ENCODE measurements at regions not wholly inside any gene's neighbourhood (a gene's known extent, or its start where the extent isn't known, plus 50 kb on each side); places are given as distances from the start of the nearest gene placed in this dataset.
A peak's percentile ranks its signal among the peaks of the same experiment; 100 is the strongest.

- Mint-ChIP-seq H3K36me3 (no peaks in the 10 kb centered on the region), H3K4me1 (no peaks in the 10 kb centered on the region), H3K9me3 (peaks cover 0 to 7% (median 2%) of the 10 kb centered on the region in 8 donors), H3K27me3 (no peaks in the 10 kb centered on the region), H3K4me3 (no peak overlapping the region), H3K27ac (no peak overlapping the region)
- H3K4me3 ChIP-seq (ENCODE audit: low read length in 2 of 2): no peak overlapping the region
- no peak overlapping the region for H3K27ac ChIP-seq (ENCODE audit: low read depth, low read length)
- H3K27me3 ChIP-seq (ENCODE audit: insufficient read depth, low read length): no peaks in the 10 kb centered on the region
- H3K4me1 ChIP-seq (ENCODE audit: insufficient read depth, low read length): no peaks in the 10 kb centered on the region
- ChIA-PET POLR2A (ENCODE audit: partially characterized antibody) (no interaction called here), CTCF (ENCODE audit: partially characterized antibody) (no interaction called here)
- DNase-seq: no peak
- intact Hi-C loops (cut with micrococcal nuclease): no loop called here
- no peaks in the 10 kb centered on the region for H3K36me3 ChIP-seq (ENCODE audit: insufficient read depth, low read length)
- no peaks in the 10 kb centered on the region for H3K9me3 ChIP-seq (ENCODE audit: control insufficient read depth in 1 of 2, low read length in 2 of 2)
Measured at GRCh38 chr2:60116161-60116875, 437.1 kb downstream of the BCL11A start.

- peaks cover 0 to 2% (median under 1%) of the 10 kb centered on the region in 4 donors for H3K4me1 Mint-ChIP-seq
- peaks cover 0 to 6% (median under 1%) of the 10 kb centered on the region in 8 donors for H3K9me3 Mint-ChIP-seq
- Histone ChIP-seq H3K4me1 (ENCODE audit: insufficient read depth, low read length) (no peaks in the 10 kb centered on the region), H3K36me3 (ENCODE audit: insufficient read depth, low read length) (no peaks in the 10 kb centered on the region), H3K27me3 (ENCODE audit: insufficient read depth, low read length) (no peaks in the 10 kb centered on the region), H3K27ac (ENCODE audit: low read depth, low read length) (no peak overlapping the region), H3K9me3 (ENCODE audit: control insufficient read depth in 1 of 2, low read length in 2 of 2) (no peaks in the 10 kb centered on the region), H3K4me3 (ENCODE audit: low read length in 2 of 2) (no peak overlapping the region)
- POLR2A ChIA-PET (ENCODE audit: partially characterized antibody): no interaction called here
- intact Hi-C loops (cut with micrococcal nuclease): no loop called here
- H3K27me3 Mint-ChIP-seq: peaks cover 0 to 1% of the 10 kb centered on the region in 2 donors
- H3K36me3 Mint-ChIP-seq: no peaks in the 10 kb centered on the region
- no peak for DNase-seq
- no peak overlapping the region for H3K27ac Mint-ChIP-seq
- CTCF ChIA-PET (ENCODE audit: partially characterized antibody): no interaction called here
- H3K4me3 Mint-ChIP-seq: no peak overlapping the region
Measured at GRCh38 chr2:60109744-60110143, 443.7 kb downstream of the BCL11A start.

GRCh38 chr2:60106836-60107529 lies 446.5 kb downstream of the BCL11A start:
- no peak for DNase-seq
- Histone ChIP-seq H3K4me3 (ENCODE audit: low read length in 2 of 2) (no peak overlapping the region), H3K4me1 (ENCODE audit: insufficient read depth, low read length) (no peaks in the 10 kb centered on the region), H3K9me3 (ENCODE audit: control insufficient read depth in 1 of 2, low read length in 2 of 2) (no peaks in the 10 kb centered on the region), H3K27ac (ENCODE audit: low read depth, low read length) (no peak overlapping the region), H3K36me3 (ENCODE audit: insufficient read depth, low read length) (no peaks in the 10 kb centered on the region), H3K27me3 (ENCODE audit: insufficient read depth, low read length) (no peaks in the 10 kb centered on the region)
- intact Hi-C loops (cut with micrococcal nuclease): no loop called here
- CTCF ChIA-PET (ENCODE audit: partially characterized antibody): no interaction called here
- POLR2A ChIA-PET (ENCODE audit: partially characterized antibody): no interaction called here
- H3K27ac Mint-ChIP-seq: no peak overlapping the region
- H3K36me3 Mint-ChIP-seq: no peaks in the 10 kb centered on the region
- H3K27me3 Mint-ChIP-seq: peaks cover 0 to 3% of the 10 kb centered on the region in 2 donors
- no peak overlapping the region for H3K4me3 Mint-ChIP-seq
- peaks cover 0 to 4% (median 1%) of the 10 kb centered on the region in 4 donors for H3K4me1 Mint-ChIP-seq
- H3K9me3 Mint-ChIP-seq: peaks cover 0 to 2% (median 0%) of the 10 kb centered on the region in 8 donors

GRCh38 chr2:60105906-60106305 lies 447.5 kb downstream of the BCL11A start:
- Mint-ChIP-seq H3K4me1 (peaks cover 0 to 4% (median 1%) of the 10 kb centered on the region in 4 donors), H3K9me3 (peaks cover 0 to 2% (median under 1%) of the 10 kb centered on the region in 8 donors), H3K36me3 (no peaks in the 10 kb centered on the region), H3K27me3 (peaks cover 0 to 3% of the 10 kb centered on the region in 2 donors), H3K27ac (no peak overlapping the region), H3K4me3 (no peak overlapping the region)
- no peaks in the 10 kb centered on the region for H3K27me3 ChIP-seq (ENCODE audit: insufficient read depth, low read length)
- CTCF ChIA-PET (ENCODE audit: partially characterized antibody): no interaction called here
- no peaks in the 10 kb centered on the region for H3K4me1 ChIP-seq (ENCODE audit: insufficient read depth, low read length)
- POLR2A ChIA-PET (ENCODE audit: partially characterized antibody): no interaction called here
- no peak for DNase-seq
- H3K9me3 ChIP-seq (ENCODE audit: control insufficient read depth in 1 of 2, low read length in 2 of 2): no peaks in the 10 kb centered on the region
- no peaks in the 10 kb centered on the region for H3K36me3 ChIP-seq (ENCODE audit: insufficient read depth, low read length)
- no peak overlapping the region for H3K27ac ChIP-seq (ENCODE audit: low read depth, low read length)
- intact Hi-C loops (cut with micrococcal nuclease): no loop called here
- no peak overlapping the region for H3K4me3 ChIP-seq (ENCODE audit: low read length in 2 of 2)

- Mint-ChIP-seq H3K27ac (no peak overlapping the region), H3K27me3 (peaks cover 0 to 3% of the 10 kb centered on the region in 2 donors), H3K36me3 (no peaks in the 10 kb centered on the region), H3K4me3 (peak overlapping the region in 1 of 8 donors; percentile 10), H3K9me3 (peaks cover 0 to 2% (median under 1%) of the 10 kb centered on the region in 8 donors), H3K4me1 (peaks cover 0 to 4% (median 1%) of the 10 kb centered on the region in 4 donors)
- POLR2A ChIA-PET (ENCODE audit: partially characterized antibody): no interaction called here
- Histone ChIP-seq H3K9me3 (ENCODE audit: control insufficient read depth in 1 of 2, low read length in 2 of 2) (no peaks in the 10 kb centered on the region), H3K4me3 (ENCODE audit: low read length in 2 of 2) (no peak overlapping the region), H3K4me1 (ENCODE audit: insufficient read depth, low read length) (no peaks in the 10 kb centered on the region), H3K27me3 (ENCODE audit: insufficient read depth, low read length) (no peaks in the 10 kb centered on the region), H3K27ac (ENCODE audit: low read depth, low read length) (no peak overlapping the region), H3K36me3 (ENCODE audit: insufficient read depth, low read length) (no peaks in the 10 kb centered on the region)
- CTCF ChIA-PET (ENCODE audit: partially characterized antibody): no interaction called here
- intact Hi-C loops (cut with micrococcal nuclease): no loop called here
- DNase-seq: no peak
Measured at GRCh38 chr2:60104514-60105505, 448.6 kb downstream of the BCL11A start.

- intact Hi-C loops (cut with micrococcal nuclease): no loop called here
- Mint-ChIP-seq H3K4me1 (peaks cover 0 to 4% (median 1%) of the 10 kb centered on the region in 4 donors), H3K27me3 (peaks cover 0 to 4% of the 10 kb centered on the region in 2 donors), H3K36me3 (no peaks in the 10 kb centered on the region), H3K4me3 (no peak overlapping the region), H3K9me3 (peaks cover 0 to 4% (median 2%) of the 10 kb centered on the region in 8 donors), H3K27ac (no peak overlapping the region)
- no peak overlapping the region for H3K27ac ChIP-seq (ENCODE audit: low read depth, low read length)
- CTCF ChIA-PET (ENCODE audit: partially characterized antibody): no interaction called here
- H3K27me3 ChIP-seq (ENCODE audit: insufficient read depth, low read length): no peaks in the 10 kb centered on the region
- H3K4me1 ChIP-seq (ENCODE audit: insufficient read depth, low read length): no peaks in the 10 kb centered on the region
- H3K36me3 ChIP-seq (ENCODE audit: insufficient read depth, low read length): no peaks in the 10 kb centered on the region
- no peaks in the 10 kb centered on the region for H3K9me3 ChIP-seq (ENCODE audit: control insufficient read depth in 1 of 2, low read length in 2 of 2)
- POLR2A ChIA-PET (ENCODE audit: partially characterized antibody): no interaction called here
- DNase-seq: no peak
- no peak overlapping the region for H3K4me3 ChIP-seq (ENCODE audit: low read length in 2 of 2)
Measured at GRCh38 chr2:60100034-60100433, 453.4 kb downstream of the BCL11A start.

GRCh38 chr2:60098996-60099395 lies 454.5 kb downstream of the BCL11A start:
- no peak overlapping the region for H3K27ac Mint-ChIP-seq
- H3K27ac ChIP-seq (ENCODE audit: low read depth, low read length): no peak overlapping the region
- H3K9me3 Mint-ChIP-seq: peaks cover 0 to 4% (median 2%) of the 10 kb centered on the region in 8 donors
- ChIA-PET POLR2A (ENCODE audit: partially characterized antibody) (no interaction called here), CTCF (ENCODE audit: partially characterized antibody) (no interaction called here)
- DNase-seq: no peak
- no peaks in the 10 kb centered on the region for H3K9me3 ChIP-seq (ENCODE audit: control insufficient read depth in 1 of 2, low read length in 2 of 2)
- no peaks in the 10 kb centered on the region for H3K27me3 ChIP-seq (ENCODE audit: insufficient read depth, low read length)
- H3K4me3 Mint-ChIP-seq: no peak overlapping the region
- no peaks in the 10 kb centered on the region for H3K36me3 ChIP-seq (ENCODE audit: insufficient read depth, low read length)
- no peaks in the 10 kb centered on the region for H3K4me1 Mint-ChIP-seq
- H3K4me3 ChIP-seq (ENCODE audit: low read length in 2 of 2): no peak overlapping the region
- H3K27me3 Mint-ChIP-seq: peaks cover 0 to 4% of the 10 kb centered on the region in 2 donors
- intact Hi-C loops (cut with micrococcal nuclease): no loop called here
- no peaks in the 10 kb centered on the region for H3K4me1 ChIP-seq (ENCODE audit: insufficient read depth, low read length)
- H3K36me3 Mint-ChIP-seq: no peaks in the 10 kb centered on the region
